ENCODE measurements at regions not wholly inside any gene's neighbourhood (a gene's known extent, or its start where the extent isn't known, plus 50 kb on each side); places are given as distances from the start of the nearest gene placed in this dataset.
"Not testable (repeated sequence)": the region's sequence is repeated elsewhere in the genome, so short reads cannot be mapped to it uniquely, and the experiment has no call there.

- TF ChIP-seq POLR2A (IDR thresholded peaks at IDR 0.05) = no peak
- TF ChIP-seq, protein P1, sequence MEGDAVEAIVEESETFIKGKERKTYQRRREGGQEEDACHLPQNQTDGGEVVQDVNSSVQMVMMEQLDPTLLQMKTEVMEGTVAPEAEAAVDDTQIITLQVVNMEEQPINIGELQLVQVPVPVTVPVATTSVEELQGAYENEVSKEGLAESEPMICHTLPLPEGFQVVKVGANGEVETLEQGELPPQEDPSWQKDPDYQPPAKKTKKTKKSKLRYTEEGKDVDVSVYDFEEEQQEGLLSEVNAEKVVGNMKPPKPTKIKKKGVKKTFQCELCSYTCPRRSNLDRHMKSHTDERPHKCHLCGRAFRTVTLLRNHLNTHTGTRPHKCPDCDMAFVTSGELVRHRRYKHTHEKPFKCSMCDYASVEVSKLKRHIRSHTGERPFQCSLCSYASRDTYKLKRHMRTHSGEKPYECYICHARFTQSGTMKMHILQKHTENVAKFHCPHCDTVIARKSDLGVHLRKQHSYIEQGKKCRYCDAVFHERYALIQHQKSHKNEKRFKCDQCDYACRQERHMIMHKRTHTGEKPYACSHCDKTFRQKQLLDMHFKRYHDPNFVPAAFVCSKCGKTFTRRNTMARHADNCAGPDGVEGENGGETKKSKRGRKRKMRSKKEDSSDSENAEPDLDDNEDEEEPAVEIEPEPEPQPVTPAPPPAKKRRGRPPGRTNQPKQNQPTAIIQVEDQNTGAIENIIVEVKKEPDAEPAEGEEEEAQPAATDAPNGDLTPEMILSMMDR (IDR thresholded peaks at IDR 0.05) = no peak
- no peaks in the 10 kb centered on the region for H3K9me3 ChIP-seq
- peaks cover 0 to 10% (median 0%) of the 10 kb centered on the region in 3 donors for H3K36me3 ChIP-seq
- no peak overlapping the region for H3K27ac ChIP-seq
- 84 to 89% methylated on average over 17 to 18 of the region's 24 CpGs for WGBS, 2 donors
- intact Hi-C loops (cut with DNase I) = no loop called here
- DNase-seq = no peak
- H3K4me1 ChIP-seq = peaks cover 0 to 10% (median 0%) of the 10 kb centered on the region in 3 donors
- peak overlapping the region in 1 of 4 donors; percentile 51 for H3K4me3 ChIP-seq
- H3K27me3 ChIP-seq = no peaks in the 10 kb centered on the region
Measured at GRCh38 chr17:83009414-83010205, 69.8 kb upstream of the METRNL start.

DNA sequence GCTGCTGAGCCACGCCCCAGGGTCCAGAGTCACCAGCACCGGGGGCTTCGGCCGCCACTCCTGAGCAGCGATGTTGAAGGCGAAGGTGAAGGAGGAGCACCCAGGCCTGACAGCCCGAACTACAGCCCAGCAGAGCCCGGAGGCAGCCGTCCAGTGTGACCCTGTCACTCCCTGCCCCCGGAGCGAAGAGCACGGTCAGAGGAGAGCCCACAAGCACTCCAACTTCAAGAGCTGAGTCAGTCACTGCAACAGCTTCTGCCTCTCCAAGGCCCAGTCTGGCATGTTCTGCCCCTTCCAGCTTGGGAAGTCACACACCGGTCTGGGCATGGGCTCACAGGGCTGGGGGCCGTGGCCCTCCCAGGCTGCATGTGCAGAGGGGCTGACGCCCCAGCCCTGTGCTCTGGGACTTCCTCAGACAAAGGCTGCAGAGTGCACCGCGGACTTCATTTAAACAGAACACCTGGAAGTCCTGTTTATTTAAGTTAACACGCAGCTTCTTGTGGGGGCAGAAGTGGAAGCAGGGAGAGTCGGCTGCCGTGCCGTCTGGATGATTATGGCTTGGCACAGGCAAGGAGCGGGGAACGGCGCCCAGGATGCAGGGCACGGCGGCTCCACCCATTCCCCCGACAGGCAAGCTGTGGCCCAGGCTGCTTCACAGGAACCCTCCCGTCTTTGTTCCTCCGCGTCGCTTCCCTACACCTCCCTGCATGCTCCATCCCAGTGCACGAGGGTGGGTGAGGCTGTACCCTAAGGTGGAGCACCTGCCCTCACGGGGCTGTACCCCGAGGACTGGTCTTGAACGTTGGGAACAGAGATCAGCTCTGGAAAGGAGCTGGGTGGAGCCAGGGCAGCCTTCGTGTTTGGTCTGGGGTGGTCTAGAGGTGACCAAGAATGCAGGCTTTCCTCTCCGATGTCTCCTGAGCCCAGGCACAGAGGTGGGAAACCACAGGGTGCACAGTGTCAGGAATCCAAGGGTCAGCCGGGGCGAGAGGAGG lies 68.9 kb upstream of the METRNL start:
- Histone ChIP-seq H3K9me3 (no peaks in the 10 kb centered on the region), H3K4me3 (peak overlapping the region in 1 of 4 donors; percentile 51), H3K27me3 (no peaks in the 10 kb centered on the region), H3K27ac (no peak overlapping the region), H3K36me3 (peaks cover 0 to 5% (median 0%) of the 10 kb centered on the region in 3 donors), H3K4me1 (peaks cover 0 to 10% (median 0%) of the 10 kb centered on the region in 3 donors)
- no peak for DNase-seq
- 73 to 78% methylated on average over 4 to 8 of the region's 39 CpGs for WGBS, 2 donors
- intact Hi-C loops (cut with DNase I) = no loop called here
- TF ChIP-seq POLR2A (IDR thresholded peaks at IDR 0.05) = no peak
- TF ChIP-seq, protein P1 (IDR thresholded peaks at IDR 0.05) = no peak

DNA sequence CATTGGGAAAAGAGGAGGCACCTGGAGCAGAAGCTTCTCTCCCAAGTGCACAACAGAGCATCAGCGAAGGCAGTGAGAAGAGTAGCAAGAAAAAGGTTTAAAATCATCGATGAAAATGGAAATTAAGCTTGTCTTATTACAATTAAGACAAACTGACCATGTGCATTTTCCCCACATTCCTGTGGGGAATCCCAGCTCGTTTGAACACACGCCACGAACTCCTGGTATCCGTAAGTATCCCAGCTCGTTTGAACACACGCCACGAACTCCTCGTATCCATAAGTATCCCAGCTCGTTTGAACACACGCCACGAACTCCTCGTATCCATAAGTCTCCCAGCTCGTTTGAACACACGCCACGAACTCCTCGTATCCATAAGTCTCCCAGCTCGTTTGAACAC lies 67.7 kb upstream of the METRNL start:
- H3K27ac ChIP-seq; H3K27me3 ChIP-seq; H3K36me3 ChIP-seq; DNase-seq; intact Hi-C loops (cut with DNase I); H3K4me3 ChIP-seq; H3K9me3 ChIP-seq: not testable (repeated sequence)
- peaks cover 0 to 10% (median 0%) of the 10 kb centered on the region in 3 donors for H3K4me1 ChIP-seq
- 79 to 86% methylated on average over 16 to 18 of the region's 19 CpGs for WGBS, 2 donors

DNA sequence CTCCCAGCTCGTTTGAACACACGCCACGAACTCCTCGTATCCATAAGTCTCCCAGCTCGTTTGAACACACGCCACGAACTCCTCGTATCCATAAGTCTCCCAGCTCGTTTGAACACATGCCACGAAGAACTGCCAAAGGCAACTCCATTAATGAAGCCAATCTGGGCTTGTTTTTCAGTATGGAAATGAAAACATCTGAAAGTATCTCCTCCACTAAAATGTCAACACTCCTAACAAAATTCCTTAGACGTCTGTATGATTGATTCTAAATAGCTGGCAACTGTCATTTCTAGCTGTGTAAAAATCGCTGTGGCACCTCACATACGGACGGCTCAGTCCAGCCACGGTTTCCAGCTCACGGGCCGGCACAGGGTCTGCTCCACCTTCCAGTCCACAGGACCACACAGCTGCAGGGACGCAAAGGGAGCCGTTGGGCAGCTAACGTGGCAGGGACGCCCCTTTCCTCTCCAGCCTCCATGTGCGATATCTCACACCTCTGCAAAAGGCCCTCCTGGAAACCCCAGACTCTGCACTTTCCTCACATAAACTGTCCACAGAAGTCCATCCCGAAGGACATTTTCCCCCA lies 67.1 kb upstream of the METRNL start:
- TF ChIP-seq, protein P1 (IDR thresholded peaks at IDR 0.05) = no peak
- no peak for TF ChIP-seq POLR2A (IDR thresholded peaks at IDR 0.05)
- Histone ChIP-seq H3K27ac (no peak overlapping the region), H3K27me3 (no peaks in the 10 kb centered on the region), H3K4me1 (peaks cover 0 to 10% (median 0%) of the 10 kb centered on the region in 3 donors), H3K4me3 (no peak overlapping the region), H3K36me3 (peaks cover 0 to 5% (median 0%) of the 10 kb centered on the region in 3 donors), H3K9me3 (no peaks in the 10 kb centered on the region)
- DNase-seq = no peak
- WGBS, 2 donors = 82 to 83% methylated on average over 11 to 20 of the region's 23 CpGs
- intact Hi-C loops (cut with DNase I) = no loop called here

- WGBS, 2 donors = 92 to 93% methylated on average over 13 to 19 of the region's 41 CpGs
- H3K4me1 ChIP-seq = peaks cover 0 to 10% (median 0%) of the 10 kb centered on the region in 3 donors
- no peak for DNase-seq
Measured at GRCh38 chr17:83012868-83013778, 66.3 kb upstream of the METRNL start.

More at GRCh38 chr17:83012868-83013778, 66.3 kb upstream of the METRNL start:
- Histone ChIP-seq H3K36me3 (peaks cover 0 to 5% (median 0%) of the 10 kb centered on the region in 3 donors), H3K4me3 (no peak overlapping the region), H3K9me3 (no peaks in the 10 kb centered on the region), H3K27me3 (no peaks in the 10 kb centered on the region), H3K27ac (no peak overlapping the region)
- intact Hi-C loops (cut with DNase I) = no loop called here
- TF ChIP-seq, protein P1 (IDR thresholded peaks at IDR 0.05) = no peak
- no peak for TF ChIP-seq POLR2A (IDR thresholded peaks at IDR 0.05)
